ENCODE measurements at regions not wholly inside any gene's neighbourhood (a gene's known extent, or its start where the extent isn't known, plus 50 kb on each side); places are given as distances from the start of the nearest gene placed in this dataset.
"Not testable (repeated sequence)": the region's sequence is repeated elsewhere in the genome, so short reads cannot be mapped to it uniquely, and the experiment has no call there.

- no peak for DNase-seq (ENCODE audit: low spot score)
Measured at GRCh38 chr11:13174090-13174489, 103.5 kb upstream of the BMAL1 start.

GRCh38 chr11:13183094-13183825, 94.3 kb upstream of the BMAL1 start:
- DNase-seq (ENCODE audit: low spot score), result peak; percentile 38

GRCh38 chr11:13183826-13184196, 93.8 kb upstream of the BMAL1 start:
- no peak for DNase-seq (ENCODE audit: low spot score)

GRCh38 chr11:13184295-13184794, 93.2 kb upstream of the BMAL1 start:
- DNase-seq (ENCODE audit: low spot score), result no peak

GRCh38 chr11:13188179-13188578, 89.4 kb upstream of the BMAL1 start:
- no peak for DNase-seq (ENCODE audit: low spot score)

GRCh38 chr11:13189561-13190426, 87.8 kb upstream of the BMAL1 start:
- DNase-seq (ENCODE audit: low spot score), result no peak

GRCh38 chr11:13193613-13194012, 84.0 kb upstream of the BMAL1 start:
- no peak for DNase-seq (ENCODE audit: low spot score)

- not testable (repeated sequence) for DNase-seq (ENCODE audit: low spot score)
Measured at GRCh38 chr11:13197374-13197773, 80.2 kb upstream of the BMAL1 start.

- DNase-seq (ENCODE audit: low spot score), result peak; percentile 16
Measured at GRCh38 chr11:13205486-13205885, 72.1 kb upstream of the BMAL1 start.

GRCh38 chr11:13206086-13206640, 71.4 kb upstream of the BMAL1 start:
- no peak for DNase-seq (ENCODE audit: low spot score)

- no peak for DNase-seq (ENCODE audit: low spot score)
Measured at GRCh38 chr11:13207270-13207664, 70.3 kb upstream of the BMAL1 start.

GRCh38 chr11:13207665-13208594, 69.7 kb upstream of the BMAL1 start:
- no peak for DNase-seq (ENCODE audit: low spot score)

- DNase-seq (ENCODE audit: low spot score), result no peak
Measured at GRCh38 chr11:13208921-13209320, 68.7 kb upstream of the BMAL1 start.

GRCh38 chr11:13209379-13209778, 68.2 kb upstream of the BMAL1 start:
- DNase-seq (ENCODE audit: low spot score), result no peak

- DNase-seq (ENCODE audit: low spot score), result peak; percentile 18
Measured at GRCh38 chr11:13210424-13210823, 67.2 kb upstream of the BMAL1 start.

- no peak for DNase-seq (ENCODE audit: low spot score)
Measured at GRCh38 chr11:13214276-13214675, 63.3 kb upstream of the BMAL1 start.

GRCh38 chr11:13215149-13215548, 62.4 kb upstream of the BMAL1 start:
- no peak for DNase-seq (ENCODE audit: low spot score)

- no peak for DNase-seq (ENCODE audit: low spot score)
Measured at GRCh38 chr11:13216019-13216710, 61.4 kb upstream of the BMAL1 start.

GRCh38 chr11:13216711-13217075, 60.9 kb upstream of the BMAL1 start:
- no peak for DNase-seq (ENCODE audit: low spot score)

- DNase-seq (ENCODE audit: low spot score), result not testable (repeated sequence)
Measured at GRCh38 chr11:13218685-13219084, 58.9 kb upstream of the BMAL1 start.

- DNase-seq (ENCODE audit: low spot score), result no peak
Measured at GRCh38 chr11:13220148-13220547, 57.4 kb upstream of the BMAL1 start.
